NCI-H1694 (cell line): ENCODE measurements at regions not wholly inside any gene's neighbourhood (a gene's known extent, or its start where the extent isn't known, plus 50 kb on each side); places are given as distances from the start of the nearest gene placed in this dataset.

ENCODE experiments used
- DNase-seq: peaks from one replicate; lab custom pipeline; 2025; lab: John Stamatoyannopoulos, UW

- DNase-seq, result no peak
Measured at GRCh38 chr5:165928971-165929370, 2362.5 kb upstream of the WWC1 start.

DNA sequence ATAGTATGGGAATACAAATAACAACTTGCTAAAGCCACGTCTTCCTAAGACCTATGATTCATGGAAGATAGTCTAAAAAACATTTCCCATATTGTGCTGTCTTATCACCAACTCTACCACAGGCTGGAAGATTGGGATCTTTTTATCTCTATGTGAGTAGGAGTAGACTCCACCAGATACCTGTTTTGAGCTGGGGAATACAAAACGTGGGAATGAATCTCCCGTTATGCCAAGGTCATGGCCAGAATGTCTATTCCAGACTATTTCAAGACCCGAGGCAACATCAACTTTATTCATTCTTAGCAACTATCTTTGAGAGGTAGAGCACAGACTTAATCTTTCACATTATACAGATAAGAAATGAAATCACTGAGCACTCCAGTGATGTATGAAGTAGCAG, 2350.9 kb upstream of the WWC1 start:
- no peak for DNase-seq

DNA sequence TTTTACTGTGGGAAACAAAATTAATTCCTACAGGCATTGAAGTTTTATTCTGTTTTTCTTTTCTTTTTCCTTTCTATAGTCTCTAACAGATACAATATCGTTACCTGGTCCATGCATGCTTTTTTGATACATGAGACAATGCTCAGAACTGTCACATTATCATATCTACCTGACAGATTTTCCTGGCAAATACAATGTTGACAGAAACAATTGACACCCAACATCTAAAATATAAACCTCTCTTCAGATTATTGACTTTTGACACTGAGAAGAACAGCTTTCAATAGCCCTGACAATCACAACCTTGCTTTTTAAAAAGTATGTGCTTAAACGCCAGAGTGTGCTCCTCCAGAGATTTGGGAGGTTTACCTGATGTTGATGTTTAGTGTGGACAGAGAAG, 2334.6 kb upstream of the WWC1 start:
- DNase-seq, result no peak

- DNase-seq, result no peak
Measured at GRCh38 chr5:165981671-165982070, 2309.8 kb upstream of the WWC1 start.

GRCh38 chr5:165996201-165996875, 2295.1 kb upstream of the WWC1 start:
- DNase-seq, result no peak

DNA sequence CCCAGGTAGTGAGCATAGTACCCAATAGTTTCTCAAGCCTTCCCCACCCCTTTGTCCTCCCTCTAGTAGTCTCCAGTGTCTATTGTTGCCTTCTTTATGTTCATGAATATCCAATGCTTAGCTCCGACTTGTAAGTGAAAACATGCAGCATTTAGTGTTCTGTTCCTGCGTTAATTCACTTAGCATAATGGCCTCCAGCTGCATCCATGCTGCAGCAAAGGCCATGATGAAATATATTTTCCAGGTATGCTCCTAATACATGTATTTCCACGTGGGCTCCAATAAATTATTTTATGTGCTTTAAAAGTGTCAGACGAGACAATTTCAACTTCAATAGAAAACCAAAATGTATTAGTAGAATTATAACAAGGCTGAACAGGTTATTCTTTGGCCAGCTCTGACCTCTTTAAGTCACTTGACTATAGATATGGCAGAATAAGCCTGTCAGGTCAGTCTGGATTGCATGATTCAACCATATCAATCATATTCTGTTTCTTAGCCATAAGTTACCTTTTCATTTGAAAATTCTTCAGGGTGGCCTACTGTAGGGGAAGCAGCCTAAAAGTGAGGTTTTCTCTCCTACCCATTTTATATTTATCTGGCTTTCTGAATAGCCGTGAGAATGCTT, 2291.6 kb upstream of the WWC1 start:
- no peak for DNase-seq

GRCh38 chr5:166004006-166004405, 2287.4 kb upstream of the WWC1 start:
- DNase-seq, result no peak

DNA sequence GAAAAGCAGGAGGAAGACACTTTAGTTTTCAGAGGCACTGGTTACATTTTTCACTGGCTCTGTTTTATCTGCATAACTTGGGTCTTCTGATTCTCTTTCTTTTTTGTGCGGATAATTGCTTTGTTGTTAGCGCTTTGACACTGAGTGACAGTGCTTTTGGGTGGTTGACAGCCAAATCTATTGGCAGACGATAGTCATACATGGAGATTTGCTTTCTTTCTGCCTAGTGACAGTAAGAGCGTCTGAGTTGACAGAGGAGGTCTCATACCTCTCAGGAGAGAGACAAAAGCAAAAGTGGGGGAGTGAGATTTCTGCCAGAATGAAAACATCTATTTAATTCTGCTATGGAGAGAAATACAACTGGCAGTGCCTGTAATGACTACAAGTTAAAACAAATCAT, 2278.0 kb upstream of the WWC1 start:
- no peak for DNase-seq

GRCh38 chr5:166014256-166014655, 2277.2 kb upstream of the WWC1 start:
- no peak for DNase-seq

GRCh38 chr5:166018716-166019115, 2272.7 kb upstream of the WWC1 start:
- DNase-seq, result no peak

GRCh38 chr5:166022065-166022464, 2269.4 kb upstream of the WWC1 start:
- no peak for DNase-seq

GRCh38 chr5:166024970-166025369, 2266.5 kb upstream of the WWC1 start:
- DNase-seq, result no peak

- DNase-seq, result no peak
Measured at GRCh38 chr5:166027582-166027981, 2263.9 kb upstream of the WWC1 start.

- DNase-seq, result no peak
Measured at GRCh38 chr5:166031926-166032325, 2259.5 kb upstream of the WWC1 start.

DNA sequence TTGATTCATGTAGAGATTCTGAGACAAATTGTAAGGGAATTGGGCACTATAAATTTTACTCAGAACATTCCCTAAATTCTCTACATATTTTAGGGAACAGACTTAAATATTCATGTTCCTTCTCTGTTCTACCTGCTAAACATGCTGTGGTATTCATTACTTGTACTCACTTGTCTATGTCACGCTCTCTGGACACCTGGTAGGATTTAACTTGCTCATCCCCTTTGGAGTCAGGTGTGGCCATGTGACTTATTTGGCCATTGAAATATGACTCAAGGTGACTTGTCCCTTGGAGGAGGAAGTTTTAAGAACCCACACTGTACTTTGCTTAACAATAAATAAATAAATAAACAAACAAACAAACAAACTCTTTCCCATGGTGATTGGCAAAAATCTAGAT, 2258.8 kb upstream of the WWC1 start:
- DNase-seq, result no peak

GRCh38 chr5:166045961-166046360, 2245.5 kb upstream of the WWC1 start:
- DNase-seq, result no peak

DNA sequence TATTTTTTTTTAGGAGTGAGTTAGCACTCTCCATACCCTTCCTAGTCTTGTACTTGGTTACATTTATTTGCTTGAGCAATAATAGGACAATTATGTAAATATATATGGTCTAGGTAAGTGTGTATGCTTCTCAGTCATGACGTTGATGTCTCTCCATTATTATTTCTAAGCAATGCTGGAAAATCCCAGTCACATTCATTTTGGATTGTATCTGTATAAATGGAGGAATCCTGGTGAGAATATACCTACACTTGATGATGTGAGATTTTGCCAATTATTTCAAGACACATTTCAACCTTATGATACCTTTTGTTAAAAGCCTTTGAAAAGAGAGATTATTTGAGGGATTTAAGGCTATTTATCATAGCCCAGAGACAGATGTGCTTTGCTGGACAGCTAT, 2244.5 kb upstream of the WWC1 start:
- no peak for DNase-seq

DNA sequence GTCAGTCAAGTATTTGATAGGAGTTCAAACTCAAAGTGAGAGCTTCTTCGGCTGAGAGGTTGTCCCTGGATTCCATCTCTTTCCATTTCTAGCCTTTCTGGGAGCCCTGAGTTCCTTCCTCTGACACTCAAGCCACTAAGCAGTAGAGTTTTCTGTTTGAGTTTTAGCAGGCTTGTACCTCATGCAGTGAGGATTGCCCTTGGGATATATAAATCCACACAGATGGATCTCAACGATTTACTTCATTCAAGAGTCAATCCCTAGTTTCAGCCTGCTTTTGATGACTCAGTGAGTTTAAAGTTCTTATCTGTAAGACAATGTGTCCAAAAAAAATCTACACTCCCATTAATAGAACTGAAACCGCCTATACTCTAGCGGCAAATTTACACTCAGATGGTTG, 2240.9 kb upstream of the WWC1 start:
- no peak for DNase-seq

DNA sequence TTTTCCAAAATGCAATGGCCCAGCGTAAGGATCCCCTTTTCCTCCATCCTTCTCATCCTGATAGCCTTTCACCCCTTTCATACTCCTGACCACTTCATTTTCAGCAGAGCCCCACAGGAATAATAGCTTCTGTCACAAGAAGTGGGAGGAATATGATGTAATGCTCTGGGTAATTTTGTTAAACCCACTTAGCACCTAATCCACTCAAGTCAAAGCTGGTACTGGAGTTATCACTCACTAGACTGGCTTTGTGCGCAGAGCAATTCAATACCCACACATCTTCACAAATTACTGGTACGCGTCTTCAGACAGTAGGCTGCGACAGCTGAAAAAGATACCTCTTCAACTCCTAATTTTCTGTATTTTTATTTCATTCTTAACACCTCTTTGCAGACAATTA, 2232.8 kb upstream of the WWC1 start:
- DNase-seq, result no peak

GRCh38 chr5:166062094-166062493, 2229.4 kb upstream of the WWC1 start:
- DNase-seq, result no peak

- DNase-seq, result no peak
Measured at GRCh38 chr5:166062719-166063118, 2228.7 kb upstream of the WWC1 start.

- no peak for DNase-seq
Measured at GRCh38 chr5:166063261-166063660, 2228.2 kb upstream of the WWC1 start.

GRCh38 chr5:166068547-166069335, 2222.7 kb upstream of the WWC1 start:
- DNase-seq, result no peak
